MM.1S (cell line): ENCODE measurements at regions not wholly inside any gene's neighbourhood (a gene's known extent, or its start where the extent isn't known, plus 50 kb on each side); places are given as distances from the start of the nearest gene placed in this dataset.
"Not testable (repeated sequence)": the region's sequence is repeated elsewhere in the genome, so short reads cannot be mapped to it uniquely, and the experiment has no call there.

ENCODE experiments used
- DNase-seq: peaks from one replicate; pipeline ENCODE4 v3.0.0-alpha.2; 2015
- H2AFZ ChIP-seq: fragments of 300-600 bp; sonication (generic); 2 replicates; pipeline ENCODE4 v1.6.0; 2016; ENCODE audit warnings: antibody characterized with exemption, low read length
- H3F3A ChIP-seq: fragments of 300-600 bp; sonication (generic); 2 replicates; pipeline ENCODE4 v1.6.1; 2016; ENCODE audit warnings: mild to moderate bottlenecking, antibody characterized with exemption, low read length, moderate library complexity, mixed read lengths; ENCODE audit not compliant: insufficient read depth
- H3K27ac ChIP-seq: fragments of 300-600 bp; sonication (generic); 2 replicates; pipeline ENCODE4 v1.5.1; 2016; ENCODE audit warnings: mild to moderate bottlenecking, low read length
- H3K27me3 ChIP-seq: fragments of 300-600 bp; sonication (generic); replicated peaks from 2 replicates; pipeline ENCODE4 v1.6.0; 2016; ENCODE audit warnings: low read length; ENCODE audit not compliant: insufficient read depth
- H3K36me3 ChIP-seq: fragments of 300-600 bp; sonication (generic); replicated peaks from 2 replicates; pipeline ENCODE4 v1.6.1; 2016; ENCODE audit warnings: mild to moderate bottlenecking, low read length, mixed read lengths; ENCODE audit not compliant: insufficient read depth
- H3K4me1 ChIP-seq: fragments of 300-600 bp; sonication (generic); 2 replicates; pipeline ENCODE4 v1.6.1; 2016; ENCODE audit warnings: low read length, mixed read lengths
- H3K4me2 ChIP-seq: fragments of 300-600 bp; sonication (generic); 2 replicates; pipeline ENCODE4 v1.6.0; 2016; ENCODE audit warnings: low read depth, low read length
- H3K4me3 ChIP-seq: fragments of 300-600 bp; sonication (generic); 2 replicates; pipeline ENCODE4 v1.5.1; 2016; ENCODE audit warnings: low read length, mixed read lengths
- H3K79me2 ChIP-seq: fragments of 300-600 bp; sonication (generic); 2 replicates; pipeline ENCODE4 v1.6.1; 2016; ENCODE audit warnings: mixed run types, low read length, mixed read lengths
- H3K9ac ChIP-seq: fragments of 300-600 bp; sonication (generic); 2 replicates; pipeline ENCODE4 v1.6.1; 2016; ENCODE audit warnings: low read length, mixed read lengths
- H3K9me2 ChIP-seq: fragments of 300-600 bp; sonication (generic); replicated peaks from 2 replicates; pipeline ENCODE4 v1.6.1; 2016; ENCODE audit warnings: mild to moderate bottlenecking, low read length, mixed read lengths; ENCODE audit not compliant: insufficient read depth
- H3K9me3 ChIP-seq: fragments of 300-600 bp; sonication (generic); replicated peaks from 2 replicates; pipeline ENCODE4 v1.6.1; 2016; ENCODE audit warnings: mild to moderate bottlenecking, low read length, mixed read lengths; ENCODE audit not compliant: insufficient read depth
- H4K20me1 ChIP-seq: fragments of 300-600 bp; sonication (generic); 2 replicates; pipeline ENCODE4 v1.6.1; 2016; ENCODE audit warnings: mild to moderate bottlenecking, low read length, moderate library complexity, mixed read lengths; ENCODE audit not compliant: insufficient read depth
- CTCF ChIP-seq: fragments of 300-600 bp; sonication (generic); IDR thresholded peaks from 2 replicates; pipeline ENCODE4 v1.5.1; 2016; ENCODE audit warnings: antibody characterized with exemption, low read length, mixed read lengths
- EZH2 ChIP-seq: fragments of 300-600 bp; sonication (generic); optimal IDR thresholded peaks from 2 replicates; pipeline ENCODE3; 2017; ENCODE audit warnings: low read depth, mild to moderate bottlenecking, antibody characterized with exemption, low read length, mixed read lengths
- EZH2phosphoT487 ChIP-seq: fragments of 300-600 bp; sonication (generic); IDR thresholded peaks from 2 replicates; pipeline ENCODE4 v1.6.1; 2018; ENCODE audit warnings: antibody characterized with exemption, low read length

- Histone ChIP-seq H3K9me3 (no peaks in the 10 kb centered on the region), H3K4me1 (no peaks in the 10 kb centered on the region), H3K4me3 (no peak overlapping the region), H3K9ac (no peak overlapping the region), H3K27me3 (no peaks in the 10 kb centered on the region), H3K9me2 (no peaks in the 10 kb centered on the region), H3K79me2 (no peaks in the 10 kb centered on the region), H3K36me3 (no peaks in the 10 kb centered on the region), H2AFZ (no peak overlapping the region), H3K27ac (no peak overlapping the region), H4K20me1 (no peaks in the 10 kb centered on the region), H3F3A (no peaks in the 10 kb centered on the region), H3K4me2 (no peak overlapping the region)
- no peak for TF ChIP-seq CTCF
- TF ChIP-seq EZH2phosphoT487, result no peak
- no peak for TF ChIP-seq EZH2
- no peak for DNase-seq
Observed at GRCh38 chr4:177190995-177191580, 118.6 kb upstream of the NEIL3 start.

- Histone ChIP-seq H4K20me1 (no peaks in the 10 kb centered on the region), H2AFZ (no peak overlapping the region), H3K27ac (no peak overlapping the region), H3K36me3 (no peaks in the 10 kb centered on the region), H3K27me3 (no peaks in the 10 kb centered on the region), H3K9ac (no peak overlapping the region), H3F3A (no peaks in the 10 kb centered on the region), H3K4me1 (no peaks in the 10 kb centered on the region), H3K9me3 (no peaks in the 10 kb centered on the region), H3K79me2 (no peaks in the 10 kb centered on the region), H3K9me2 (no peaks in the 10 kb centered on the region), H3K4me2 (no peak overlapping the region), H3K4me3 (no peak overlapping the region)
- DNase-seq, result no peak
- no peak for TF ChIP-seq EZH2
Observed at GRCh38 chr4:177191586-177191985, 118.1 kb upstream of the NEIL3 start.

- no peaks in the 10 kb centered on the region for H3K9me2 ChIP-seq
- no peak overlapping the region for H3K4me2 ChIP-seq
- no peak overlapping the region for H3K4me3 ChIP-seq
- no peaks in the 10 kb centered on the region for H3K4me1 ChIP-seq
- H2AFZ ChIP-seq, result no peak overlapping the region
- H3K27ac ChIP-seq, result no peak overlapping the region
- DNase-seq, result no peak
- no peaks in the 10 kb centered on the region for H3K9me3 ChIP-seq
- no peaks in the 10 kb centered on the region for H3K79me2 ChIP-seq
- no peak overlapping the region for H3K9ac ChIP-seq
- H4K20me1 ChIP-seq, result no peaks in the 10 kb centered on the region
- no peaks in the 10 kb centered on the region for H3K36me3 ChIP-seq
- no peak for TF ChIP-seq EZH2phosphoT487
- TF ChIP-seq EZH2, result no peak
- no peak for TF ChIP-seq CTCF
- H3F3A ChIP-seq, result no peaks in the 10 kb centered on the region
- no peaks in the 10 kb centered on the region for H3K27me3 ChIP-seq
Observed at GRCh38 chr4:177191991-177192390, 117.7 kb upstream of the NEIL3 start.

- H3K9me3 ChIP-seq, H3K4me1 ChIP-seq, H3K36me3 ChIP-seq, H3F3A ChIP-seq, H3K9me2 ChIP-seq, H3K27ac ChIP-seq, H3K27me3 ChIP-seq, DNase-seq, H4K20me1 ChIP-seq, H3K4me2 ChIP-seq, H3K9ac ChIP-seq, H3K4me3 ChIP-seq, H3K79me2 ChIP-seq, H2AFZ ChIP-seq: not testable (repeated sequence)
Observed at GRCh38 chr4:177193024-177193715, 116.5 kb upstream of the NEIL3 start.
